Stimulated activated CD8-positive, alpha-beta memory T cell treated with anti-CD3 and anti-CD28 coated beads, Interleukin-12 subunit alpha, Interleukin-12 subunit beta, amount 100 ng/mL, for 24 hours (primary cell): ENCODE measurements at regions not wholly inside any gene's neighbourhood (a gene's known extent, or its start where the extent isn't known, plus 50 kb on each side); places are given as distances from the start of the nearest gene placed in this dataset.

Experiments used
- DNase-seq: peaks from one replicate; pipeline ENCODE4 v3.0.0-alpha.2; 2020; ENCODE audit errors: extremely low read depth

GRCh38 chr18:39007031-39007902 is 1441.7 kb upstream of the CELF4 start:
- no peak for DNase-seq

- DNase-seq: no peak
These were observed 1430.5 kb upstream of the CELF4 start for GRCh38 chr18:38996056-38996455.

- no peak for DNase-seq
These were observed 1427.7 kb upstream of the CELF4 start for GRCh38 chr18:38993342-38993741.

GRCh38 chr18:38984968-38985367 is 1419.4 kb upstream of the CELF4 start:
- DNase-seq: no peak

- no peak for DNase-seq
These were observed 1416.5 kb upstream of the CELF4 start for GRCh38 chr18:38982072-38982471.

- DNase-seq: no peak
These were observed 1415.8 kb upstream of the CELF4 start for GRCh38 chr18:38981389-38981788.

GRCh38 chr18:38980420-38980819 is 1414.8 kb upstream of the CELF4 start:
- DNase-seq: no peak

- DNase-seq: no peak
These were observed 1407.0 kb upstream of the CELF4 start for GRCh38 chr18:38972571-38972970.

- DNase-seq: no peak
These were observed 1406.3 kb upstream of the CELF4 start for GRCh38 chr18:38971881-38972280.

DNA sequence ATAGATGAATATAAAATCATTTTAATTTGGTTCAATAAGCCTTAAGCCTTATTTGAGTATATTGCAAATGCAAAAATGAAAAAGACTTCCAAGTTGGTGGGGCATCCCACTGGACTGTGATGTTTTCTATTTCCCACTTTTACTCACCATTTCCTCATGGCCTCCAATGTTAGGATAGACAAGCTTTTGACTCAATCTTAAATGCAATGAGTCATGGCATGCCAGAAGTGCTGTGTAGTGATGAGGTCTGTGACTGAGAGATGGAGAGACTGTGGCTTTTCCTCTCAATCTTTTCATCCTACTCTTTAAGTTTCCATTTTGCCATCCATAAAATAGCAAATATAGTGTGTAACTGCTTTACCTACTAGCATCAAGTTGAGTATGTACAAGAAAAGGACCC is 1401.2 kb upstream of the CELF4 start:
- no peak for DNase-seq

DNA sequence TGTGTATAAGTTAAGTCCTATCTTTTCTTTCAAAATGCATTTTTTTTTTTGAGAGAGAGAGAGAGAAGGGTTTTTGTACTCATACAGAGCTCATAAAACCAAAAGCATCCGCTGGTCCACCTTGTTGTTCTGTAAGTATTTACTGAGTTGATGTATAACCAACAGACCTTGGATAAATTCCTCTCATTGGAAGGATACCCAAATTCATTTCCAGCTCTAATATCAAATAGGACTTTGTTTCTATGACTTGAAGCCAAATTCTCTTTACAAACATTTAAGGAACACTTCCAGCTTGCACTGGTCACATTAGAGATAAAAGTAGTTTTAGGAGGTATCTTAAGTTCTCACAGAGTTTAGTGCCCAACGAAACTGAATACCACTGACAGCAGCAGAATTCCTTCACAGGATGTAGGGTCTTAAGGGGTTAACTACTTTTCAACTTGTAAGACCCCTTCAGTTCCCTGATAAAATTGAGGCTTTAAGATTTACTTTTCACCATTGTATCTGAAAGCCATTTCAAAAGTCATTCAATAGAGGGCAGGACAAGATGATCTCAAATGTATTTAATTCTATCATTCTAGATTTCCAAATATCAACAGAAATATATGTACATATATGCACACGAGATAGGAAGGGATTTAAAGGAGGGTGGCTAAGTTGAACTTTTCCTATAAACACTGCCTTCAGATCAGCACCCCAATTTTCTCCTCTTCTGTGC is 1398.5 kb upstream of the CELF4 start:
- no peak for DNase-seq

DNA sequence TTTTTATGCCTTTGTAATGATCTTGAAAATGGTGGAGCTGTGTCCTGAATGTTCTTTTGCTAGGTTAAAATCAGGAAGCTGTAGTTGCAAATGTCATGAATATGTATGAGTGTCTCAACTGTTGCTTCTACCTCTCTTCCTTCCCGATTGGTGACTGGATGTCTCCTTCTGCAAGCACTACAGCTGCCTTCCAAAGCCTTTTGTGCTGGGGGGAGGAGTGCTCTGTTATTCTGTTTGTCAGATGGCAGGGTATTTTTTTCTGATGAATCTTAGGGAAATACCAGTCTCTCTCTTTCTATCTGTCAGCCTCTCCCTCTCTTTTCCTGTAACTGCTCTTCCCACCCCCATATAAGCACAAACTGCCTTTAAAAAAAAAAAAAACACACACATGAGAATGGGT is 1396.3 kb upstream of the CELF4 start:
- no peak for DNase-seq

DNA sequence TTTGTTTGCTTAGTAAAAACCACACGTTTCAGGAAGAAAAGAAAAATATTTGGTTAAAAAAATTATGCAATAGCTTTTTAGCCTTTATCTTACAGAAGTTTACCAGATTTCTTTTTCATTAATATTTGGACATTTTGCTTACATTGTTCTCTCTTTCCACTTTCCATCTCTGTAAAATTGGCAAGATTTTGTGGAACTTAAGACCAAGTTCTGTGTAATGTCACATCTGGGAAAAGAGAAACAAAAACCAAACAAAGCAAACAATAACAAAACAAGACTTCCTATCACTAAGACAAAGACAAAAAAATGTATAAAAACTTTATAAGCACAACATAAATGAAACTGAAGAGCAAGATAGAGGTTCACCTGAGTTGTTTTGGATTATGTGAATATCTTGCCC is 1392.1 kb upstream of the CELF4 start:
- DNase-seq: no peak

GRCh38 chr18:38956068-38956467 is 1390.5 kb upstream of the CELF4 start:
- DNase-seq: no peak

- DNase-seq: no peak
These were observed 1386.0 kb upstream of the CELF4 start for GRCh38 chr18:38951633-38952032.

DNA sequence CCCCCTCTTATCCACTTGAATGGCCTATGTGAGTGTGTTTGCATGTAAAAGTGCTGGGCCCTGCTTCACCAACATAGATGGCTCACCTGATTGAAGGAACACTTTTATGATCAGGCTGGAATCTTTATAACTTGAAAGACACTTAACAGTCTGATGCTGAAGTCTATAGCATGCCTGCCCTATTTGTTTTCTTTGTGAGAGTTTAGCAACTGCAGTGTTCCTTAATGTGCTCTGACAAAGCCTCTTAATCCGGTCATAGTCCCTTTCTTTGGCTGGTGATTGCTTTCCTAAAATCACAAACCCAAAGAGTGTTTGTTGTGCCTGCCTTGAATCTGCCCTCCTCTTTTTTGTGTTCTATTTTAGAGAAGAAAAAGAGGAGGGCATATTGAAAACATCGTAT is 1382.8 kb upstream of the CELF4 start:
- no peak for DNase-seq

GRCh38 chr18:38944446-38945024 is 1378.9 kb upstream of the CELF4 start:
- no peak for DNase-seq

GRCh38 chr18:38941711-38942561 is 1376.3 kb upstream of the CELF4 start:
- no peak for DNase-seq

- peak; percentile 5 for DNase-seq
These were observed 1375.4 kb upstream of the CELF4 start for GRCh38 chr18:38940863-38941531.

DNA sequence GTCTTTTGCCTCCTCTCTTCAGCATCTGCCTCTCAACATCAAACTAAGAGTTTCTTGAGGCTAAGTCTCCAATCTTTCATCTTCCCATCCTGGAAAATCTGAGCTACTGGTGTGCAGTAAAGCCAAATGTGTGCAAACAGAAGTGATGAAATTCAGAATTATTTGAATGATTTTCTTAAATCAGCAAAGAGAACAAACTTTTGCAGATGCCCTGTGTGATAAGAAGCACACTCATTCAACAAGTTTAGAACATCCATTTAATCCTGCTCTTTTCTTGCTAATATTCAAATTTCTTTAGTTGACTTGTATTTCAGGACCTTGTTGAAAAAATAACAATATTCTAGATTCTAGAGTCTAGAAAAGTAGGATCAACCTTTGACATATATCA is 1374.9 kb upstream of the CELF4 start:
- no peak for DNase-seq

DNA sequence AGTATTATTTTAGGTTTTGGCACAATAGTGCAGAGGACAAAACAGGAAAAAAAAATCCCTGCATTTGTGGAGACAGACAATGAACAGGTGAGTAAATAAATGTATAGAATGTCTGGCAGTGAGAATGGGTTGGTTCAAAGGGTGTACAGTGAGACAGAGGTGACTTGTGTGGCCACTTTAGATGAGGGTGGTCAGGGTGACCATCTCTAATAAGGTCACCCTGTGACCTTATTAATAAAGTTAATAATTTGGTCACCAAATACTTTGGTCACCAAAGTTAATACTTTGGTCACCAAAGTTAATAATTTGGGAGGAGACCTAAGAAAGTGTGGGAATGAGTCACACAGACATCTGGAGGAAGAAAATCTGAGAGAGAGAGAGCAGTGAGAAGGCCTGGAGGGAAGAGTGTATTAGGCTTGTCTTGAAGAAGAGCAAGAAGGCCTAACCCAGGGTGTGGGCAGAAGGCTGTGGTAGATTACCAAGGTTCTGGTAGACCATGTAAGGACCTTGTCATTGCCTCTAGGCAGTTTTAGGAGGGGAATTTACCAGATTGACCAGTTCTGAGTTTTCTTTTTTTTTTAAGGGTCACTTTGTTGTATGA is 1368.4 kb upstream of the CELF4 start:
- no peak for DNase-seq
